A549 (cell line): ENCODE measurements at regions not wholly inside any gene's neighbourhood (a gene's known extent, or its start where the extent isn't known, plus 50 kb on each side); places are given as distances from the start of the nearest gene placed in this dataset.
A peak's percentile ranks its signal among the peaks of the same experiment; 100 is the strongest.

Experiments used
- ATAC-seq, 2 experiments: fragments of 200-7000 bp in 1 of 2; fragments of >200 bp in 1 of 2; cut with Nextera tagmentation in 1 of 2; cut with Tn5 transposase in 1 of 2; 3 replicates each; pipeline versions ENCODE4 v1.8.0 to v1.9.1; 2018 to 2020; ENCODE audit warnings: mild to moderate bottlenecking in 1 of 2, moderate library complexity in 1 of 2
- CTCF ChIA-PET: fragments of 300-600 bp; sonication (Branson Sonifier 250); formaldehyde crosslinking; extraction: SDS; loops from one replicate; lab custom pipeline; 2021; ENCODE audit warnings: antibody characterized with exemption, inconsistent platforms; lab: Yijun Ruan, JAX
- POLR2A ChIA-PET: fragments of 350-600 bp; formaldehyde crosslinking; extraction: SDS; loops from one replicate; lab custom pipeline; 2021; ENCODE audit warnings: antibody characterized with exemption, inconsistent platforms; lab: Yijun Ruan, JAX
- DNase-seq, 2 experiments: peaks; one replicate each; pipeline versions ENCODE4 v3.0.0 to v3.0.0-alpha.2; 2011 to 2016; ENCODE audit warnings: low read depth in 1 of 2, low spot score in 1 of 2
- FAIRE-seq: peaks from 2 replicates; lab custom pipeline; 2011; peaks lifted over from hg19 to GRCh38; lab: Jason Lieb, UNC
- H3K27ac ChIP-seq, 2 experiments: fragments of >200 bp; sonication (Bioruptor Twin); formaldehyde crosslinking; 3 replicates each; pipeline ENCODE4 v1.5.1; 2016 to 2017
- H3K4me1 ChIP-seq: fragments of >200 bp; sonication (Bioruptor Twin); formaldehyde crosslinking; 3 replicates; pipeline ENCODE4 v1.6.1; 2016
- H3K4me2 ChIP-seq: fragments of >200 bp; sonication (Bioruptor Twin); formaldehyde crosslinking; 3 replicates; pipeline ENCODE4 v1.6.1; 2016
- H3K4me3 ChIP-seq: fragments of >200 bp; sonication (Bioruptor Twin); formaldehyde crosslinking; 3 replicates; pipeline ENCODE4 v1.5.1; 2016
- H3K9me3 ChIP-seq: fragments of >200 bp; sonication (Bioruptor Twin); formaldehyde crosslinking; 3 replicates; pipeline ENCODE4 v1.6.1; 2016
- BCL3 ChIP-seq: fragments of >200 bp; sonication (Bioruptor Twin); formaldehyde crosslinking; IDR thresholded peaks from 3 replicates; pipeline ENCODE4 v1.6.1; 2016
- CEBPB ChIP-seq, 2 experiments: fragments of >200 bp in 1 of 2; sonication (Bioruptor Twin) in 1 of 2; formaldehyde crosslinking in 1 of 2; IDR thresholded peaks; 2 replicates each; pipeline ENCODE4 v1.6.1; 2012 to 2016
- EHF ChIP-seq: fragments of 250-450 bp; sonication (Bioruptor Pico); IDR thresholded peaks from 2 replicates; pipeline ENCODE4 v1.5.0; 2020; ENCODE audit warnings: mild to moderate bottlenecking
- EHMT2 ChIP-seq: fragments of 200-600 bp; sonication (generic); IDR thresholded peaks from 2 replicates; pipeline ENCODE4 v1.6.1; 2016; ENCODE audit warnings: antibody characterized with exemption, low read depth, mild to moderate bottlenecking, moderate library complexity
- EP300 ChIP-seq, 2 experiments: fragments of >200 bp; sonication (Bioruptor Twin); formaldehyde crosslinking; IDR thresholded peaks; 2 replicates in 1 of 2; 3 replicates in 1 of 2; pipeline ENCODE4 v1.6.1; 2016 to 2017
- FOSL2 ChIP-seq, 2 experiments: fragments of 450-650 bp in 1 of 2; fragments of >200 bp in 1 of 2; sonication (Bioruptor Twin) in 1 of 2; formaldehyde crosslinking; IDR thresholded peaks; 2 replicates each; pipeline versions ENCODE4 v1.5.0 to v1.6.1; 2016 to 2020; ENCODE audit warnings: mild to moderate bottlenecking in 1 of 2, moderate library complexity in 1 of 2
- FOXS1 ChIP-seq: fragments of 250-450 bp; sonication (Bioruptor Pico); IDR thresholded peaks from 2 replicates; pipeline ENCODE4 v1.5.0; 2020; ENCODE audit warnings: mild to moderate bottlenecking, moderate library complexity
- HOXB13 ChIP-seq: fragments of 250-450 bp; sonication (Bioruptor Pico); IDR thresholded peaks from 2 replicates; pipeline ENCODE4 v1.5.0; 2020; ENCODE audit warnings: low read depth, mild to moderate bottlenecking, moderate library complexity
- HOXB5 ChIP-seq: fragments of 250-450 bp; sonication (Bioruptor Pico); IDR thresholded peaks from 2 replicates; pipeline ENCODE4 v1.5.0; 2020; ENCODE audit warnings: mild to moderate bottlenecking, moderate library complexity
- JUNB ChIP-seq: fragments of >200 bp; sonication (Bioruptor Twin); formaldehyde crosslinking; IDR thresholded peaks from 2 replicates; pipeline ENCODE4 v1.6.1; 2016
- MAFK ChIP-seq: fragments of 450-650 bp; IDR thresholded peaks from 2 replicates; pipeline ENCODE4 v1.6.1; 2014; ENCODE audit not compliant: partially characterized antibody
- PHF8 ChIP-seq: fragments of 200-600 bp; sonication (generic); IDR thresholded peaks from 2 replicates; pipeline ENCODE4 v1.6.1; 2016; ENCODE audit warnings: low read depth, mild to moderate bottlenecking, antibody characterized with exemption, moderate library complexity, borderline replicate concordance
- POLR2A ChIP-seq: IDR thresholded peaks from 2 replicates; pipeline ENCODE4 v1.6.1; 2012; ENCODE audit warnings: mild to moderate bottlenecking, low read length
- RAD21 ChIP-seq, 2 experiments: fragments of >200 bp in 1 of 2; sonication (Bioruptor Twin) in 1 of 2; formaldehyde crosslinking in 1 of 2; IDR thresholded peaks in 1 of 2; conservative IDR thresholded peaks in 1 of 2; 2 replicates in 1 of 2; 3 replicates in 1 of 2; pipeline ENCODE4 v1.6.1; 2012 to 2018; ENCODE audit warnings: inconsistent platforms in 1 of 2
- RARB ChIP-seq: fragments of 250-450 bp; sonication (Bioruptor Pico); IDR thresholded peaks from 2 replicates; pipeline ENCODE4 v1.8.0; 2021; ENCODE audit warnings: mild to moderate bottlenecking, moderate library complexity
- RCOR1 ChIP-seq: fragments of 150-350 bp; IDR thresholded peaks from 2 replicates; pipeline ENCODE4 v1.6.1; 2014; ENCODE audit warnings: antibody characterized with exemption, low read length, low read depth
- SREBF2 ChIP-seq: fragments of 450-650 bp; IDR thresholded peaks from 2 replicates; pipeline ENCODE4 v1.6.1; 2014; ENCODE audit warnings: mild to moderate bottlenecking, moderate library complexity
- TFCP2L1 ChIP-seq: fragments of 250-450 bp; sonication (Bioruptor Pico); IDR thresholded peaks from 2 replicates; pipeline ENCODE4 v1.5.0; 2021; ENCODE audit warnings: mild to moderate bottlenecking
- ZC3H11A ChIP-seq: fragments of 450-650 bp; IDR thresholded peaks from 2 replicates; pipeline ENCODE4 v1.6.1; 2014; ENCODE audit warnings: antibody characterized with exemption, mild to moderate bottlenecking
- WGBS: methylation state at CpG from one replicate; pipeline ENCODE4 v1.1.6; 2017; ENCODE audit errors: missing lambda C conversion rate; 5-methylcytosine and 5-hydroxymethylcytosine counted together
- TF ChIP-seq, protein P1 (sequence below): fragments of >200 bp; sonication (Bioruptor Twin); formaldehyde crosslinking; IDR thresholded peaks from 3 replicates; pipeline ENCODE4 v1.5.1; 2016
- TF ChIP-seq, protein P2 (sequence below): IDR thresholded peaks from 2 replicates; pipeline ENCODE4 v1.6.1; 2012
- TF ChIP-seq, protein P3 (sequence below): fragments of 250-450 bp; sonication (Bioruptor Pico); IDR thresholded peaks from 2 replicates; pipeline ENCODE4 v1.5.0; 2021; ENCODE audit warnings: mild to moderate bottlenecking, moderate library complexity, borderline replicate concordance
- TF ChIP-seq, protein P4 (sequence below): fragments of 150-350 bp; IDR thresholded peaks from 2 replicates; pipeline ENCODE4 v1.6.1; 2014; ENCODE audit warnings: low read depth, mild to moderate bottlenecking, low read length
- TF ChIP-seq, protein P5 (sequence below): fragments of 200-600 bp; sonication (generic); IDR thresholded peaks from 2 replicates; pipeline ENCODE4 v1.6.1; 2016; ENCODE audit warnings: antibody characterized with exemption, mild to moderate bottlenecking, moderate library complexity

GRCh38 chr7:46229409-46229808 lies 308.3 kb upstream of the IGFBP3 start:
- TF ChIP-seq ZC3H11A (no peak), EP300 (IDR thresholded peaks at IDR 0.05) (peak in 1 of 2 experiments; percentile 25; a peak in 1 of 5 replicates), FOXS1 (CRISPR knock-in tag) (no peak), TFCP2L1 (CRISPR knock-in tag) (no peak), HOXB5 (CRISPR knock-in tag) (no peak), RAD21 (conservative IDR thresholded peaks at IDR 0.05 in 1 of 2, IDR thresholded peaks at IDR 0.05 in 1 of 2) (peak in 1 of 2 experiments; percentile 18; a peak in 1 of 5 replicates), FOSL2 (IDR thresholded peaks at IDR 0.05) (peak; percentile 87), FOSL2 (CRISPR knock-in tag; IDR thresholded peaks at IDR 0.05) (peak; percentile 85), JUNB (peak; percentile 73)
- TF ChIP-seq, protein P1, sequence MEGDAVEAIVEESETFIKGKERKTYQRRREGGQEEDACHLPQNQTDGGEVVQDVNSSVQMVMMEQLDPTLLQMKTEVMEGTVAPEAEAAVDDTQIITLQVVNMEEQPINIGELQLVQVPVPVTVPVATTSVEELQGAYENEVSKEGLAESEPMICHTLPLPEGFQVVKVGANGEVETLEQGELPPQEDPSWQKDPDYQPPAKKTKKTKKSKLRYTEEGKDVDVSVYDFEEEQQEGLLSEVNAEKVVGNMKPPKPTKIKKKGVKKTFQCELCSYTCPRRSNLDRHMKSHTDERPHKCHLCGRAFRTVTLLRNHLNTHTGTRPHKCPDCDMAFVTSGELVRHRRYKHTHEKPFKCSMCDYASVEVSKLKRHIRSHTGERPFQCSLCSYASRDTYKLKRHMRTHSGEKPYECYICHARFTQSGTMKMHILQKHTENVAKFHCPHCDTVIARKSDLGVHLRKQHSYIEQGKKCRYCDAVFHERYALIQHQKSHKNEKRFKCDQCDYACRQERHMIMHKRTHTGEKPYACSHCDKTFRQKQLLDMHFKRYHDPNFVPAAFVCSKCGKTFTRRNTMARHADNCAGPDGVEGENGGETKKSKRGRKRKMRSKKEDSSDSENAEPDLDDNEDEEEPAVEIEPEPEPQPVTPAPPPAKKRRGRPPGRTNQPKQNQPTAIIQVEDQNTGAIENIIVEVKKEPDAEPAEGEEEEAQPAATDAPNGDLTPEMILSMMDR, result no peak
- TF ChIP-seq, protein P2, sequence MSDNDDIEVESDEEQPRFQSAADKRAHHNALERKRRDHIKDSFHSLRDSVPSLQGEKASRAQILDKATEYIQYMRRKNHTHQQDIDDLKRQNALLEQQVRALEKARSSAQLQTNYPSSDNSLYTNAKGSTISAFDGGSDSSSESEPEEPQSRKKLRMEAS, result peak; percentile 77
- H3K4me3 ChIP-seq, result no peak overlapping the region
- peak; percentile 86 to 97 for ATAC-seq
- peak overlapping the region; percentile 22 to 67; a peak in 4 of 6 replicates for H3K27ac ChIP-seq
- 21% methylated on average over 4 of the region's 4 CpGs for WGBS
- H3K4me2 ChIP-seq, result peak overlapping the region; percentile 48
- H3K9me3 ChIP-seq, result no peaks in the 10 kb centered on the region
- H3K4me1 ChIP-seq, result peaks cover 37% of the 10 kb centered on the region
- DNase-seq, result peak; percentile 33 to 73
- no peak for FAIRE-seq
- ChIA-PET POLR2A (no interaction called here), CTCF (interaction anchor here (1.4 to 3.6 kb wide), 2 partner anchors 15 to 307 kb away, joined by 3 to 12 read pairs; no protein-coding TSS in a partner anchor)

GRCh38 chr7:46226860-46227259 lies 305.8 kb upstream of the IGFBP3 start:
- DNase-seq (peak in 1 of 2 experiments; percentile 17), ATAC-seq (peak in 1 of 2 experiments; percentile 36; a peak in 2 of 6 replicates), FAIRE-seq (peak; percentile 13)
- H3K27ac ChIP-seq, result peak overlapping the region; percentile 48 to 55; a peak in 3 of 6 replicates
- TF ChIP-seq CEBPB (IDR thresholded peaks at IDR 0.05) (0 out of 4 replicates have a peak, but pooled peaks of 1 of the 2 experiments have one; percentile 24), PHF8 (no peak)
- ChIA-PET CTCF (no interaction called here), POLR2A (no interaction called here)
- H3K4me1 ChIP-seq, result peaks cover 37% of the 10 kb centered on the region
- H3K4me2 ChIP-seq, result peak overlapping the region; percentile 35
- no peaks in the 10 kb centered on the region for H3K9me3 ChIP-seq
- no peak overlapping the region for H3K4me3 ChIP-seq
- 8% methylated on average over 3 of the region's 3 CpGs for WGBS

DNA sequence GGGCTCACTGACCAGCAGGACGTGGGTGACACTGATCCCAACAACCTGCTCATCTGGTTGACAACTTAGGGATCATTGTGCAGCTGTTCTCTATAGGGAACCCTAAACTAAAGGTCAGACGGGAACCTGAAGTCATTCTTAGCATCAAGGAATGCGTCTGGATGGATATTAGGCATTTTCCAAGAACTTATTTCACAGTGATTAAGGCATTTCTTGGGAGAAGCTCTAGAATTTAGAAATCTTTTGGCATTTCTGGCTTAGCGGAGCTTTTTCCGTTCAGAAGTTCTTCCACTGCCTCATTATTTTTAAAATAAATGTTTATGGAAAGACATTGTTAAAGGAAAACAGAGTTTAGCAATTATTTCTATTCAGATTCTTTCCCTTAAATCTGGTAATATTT lies 303.3 kb upstream of the IGFBP3 start:
- no peak overlapping the region for H3K4me2 ChIP-seq
- H3K4me3 ChIP-seq, result no peak overlapping the region
- H3K4me1 ChIP-seq, result peaks cover 26% of the 10 kb centered on the region
- H3K27ac ChIP-seq, result no peak overlapping the region
- H3K9me3 ChIP-seq, result no peaks in the 10 kb centered on the region
- FAIRE-seq (no peak), DNase-seq (no peak), ATAC-seq (no peak)
- ChIA-PET POLR2A (no interaction called here), CTCF (no interaction called here)
- 65% methylated on average over 5 of the region's 5 CpGs for whole genome bisulfite sequencing
- no peak for TF ChIP-seq JUNB
- TF ChIP-seq BCL3, result no peak
- TF ChIP-seq EHF, result no peak
- no peak for TF ChIP-seq RCOR1
- no peak for TF ChIP-seq SREBF2
- TF ChIP-seq, protein P3, sequence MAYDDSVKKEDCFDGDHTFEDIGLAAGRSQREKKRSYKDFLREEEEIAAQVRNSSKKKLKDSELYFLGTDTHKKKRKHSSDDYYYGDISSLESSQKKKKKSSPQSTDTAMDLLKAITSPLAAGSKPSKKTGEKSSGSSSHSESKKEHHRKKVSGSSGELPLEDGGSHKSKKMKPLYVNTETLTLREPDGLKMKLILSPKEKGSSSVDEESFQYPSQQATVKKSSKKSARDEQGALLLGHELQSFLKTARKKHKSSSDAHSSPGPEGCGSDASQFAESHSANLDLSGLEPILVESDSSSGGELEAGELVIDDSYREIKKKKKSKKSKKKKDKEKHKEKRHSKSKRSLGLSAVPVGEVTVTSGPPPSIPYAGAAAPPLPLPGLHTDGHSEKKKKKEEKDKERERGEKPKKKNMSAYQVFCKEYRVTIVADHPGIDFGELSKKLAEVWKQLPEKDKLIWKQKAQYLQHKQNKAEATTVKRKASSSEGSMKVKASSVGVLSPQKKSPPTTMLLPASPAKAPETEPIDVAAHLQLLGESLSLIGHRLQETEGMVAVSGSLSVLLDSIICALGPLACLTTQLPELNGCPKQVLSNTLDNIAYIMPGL (CRISPR knock-in tag), result no peak
- TF ChIP-seq HOXB13, result no peak
- no peak for TF ChIP-seq RARB
- TF ChIP-seq, protein P4, sequence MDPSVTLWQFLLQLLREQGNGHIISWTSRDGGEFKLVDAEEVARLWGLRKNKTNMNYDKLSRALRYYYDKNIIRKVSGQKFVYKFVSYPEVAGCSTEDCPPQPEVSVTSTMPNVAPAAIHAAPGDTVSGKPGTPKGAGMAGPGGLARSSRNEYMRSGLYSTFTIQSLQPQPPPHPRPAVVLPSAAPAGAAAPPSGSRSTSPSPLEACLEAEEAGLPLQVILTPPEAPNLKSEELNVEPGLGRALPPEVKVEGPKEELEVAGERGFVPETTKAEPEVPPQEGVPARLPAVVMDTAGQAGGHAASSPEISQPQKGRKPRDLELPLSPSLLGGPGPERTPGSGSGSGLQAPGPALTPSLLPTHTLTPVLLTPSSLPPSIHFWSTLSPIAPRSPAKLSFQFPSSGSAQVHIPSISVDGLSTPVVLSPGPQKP, result no peak
- TF ChIP-seq, protein P5, sequence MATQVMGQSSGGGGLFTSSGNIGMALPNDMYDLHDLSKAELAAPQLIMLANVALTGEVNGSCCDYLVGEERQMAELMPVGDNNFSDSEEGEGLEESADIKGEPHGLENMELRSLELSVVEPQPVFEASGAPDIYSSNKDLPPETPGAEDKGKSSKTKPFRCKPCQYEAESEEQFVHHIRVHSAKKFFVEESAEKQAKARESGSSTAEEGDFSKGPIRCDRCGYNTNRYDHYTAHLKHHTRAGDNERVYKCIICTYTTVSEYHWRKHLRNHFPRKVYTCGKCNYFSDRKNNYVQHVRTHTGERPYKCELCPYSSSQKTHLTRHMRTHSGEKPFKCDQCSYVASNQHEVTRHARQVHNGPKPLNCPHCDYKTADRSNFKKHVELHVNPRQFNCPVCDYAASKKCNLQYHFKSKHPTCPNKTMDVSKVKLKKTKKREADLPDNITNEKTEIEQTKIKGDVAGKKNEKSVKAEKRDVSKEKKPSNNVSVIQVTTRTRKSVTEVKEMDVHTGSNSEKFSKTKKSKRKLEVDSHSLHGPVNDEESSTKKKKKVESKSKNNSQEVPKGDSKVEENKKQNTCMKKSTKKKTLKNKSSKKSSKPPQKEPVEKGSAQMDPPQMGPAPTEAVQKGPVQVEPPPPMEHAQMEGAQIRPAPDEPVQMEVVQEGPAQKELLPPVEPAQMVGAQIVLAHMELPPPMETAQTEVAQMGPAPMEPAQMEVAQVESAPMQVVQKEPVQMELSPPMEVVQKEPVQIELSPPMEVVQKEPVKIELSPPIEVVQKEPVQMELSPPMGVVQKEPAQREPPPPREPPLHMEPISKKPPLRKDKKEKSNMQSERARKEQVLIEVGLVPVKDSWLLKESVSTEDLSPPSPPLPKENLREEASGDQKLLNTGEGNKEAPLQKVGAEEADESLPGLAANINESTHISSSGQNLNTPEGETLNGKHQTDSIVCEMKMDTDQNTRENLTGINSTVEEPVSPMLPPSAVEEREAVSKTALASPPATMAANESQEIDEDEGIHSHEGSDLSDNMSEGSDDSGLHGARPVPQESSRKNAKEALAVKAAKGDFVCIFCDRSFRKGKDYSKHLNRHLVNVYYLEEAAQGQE, result no peak
- TF ChIP-seq MAFK, result no peak
- TF ChIP-seq POLR2A, result no peak
- no peak for TF ChIP-seq EHMT2
